NB4 (cell line): ENCODE measurements at regions not wholly inside any gene's neighbourhood (a gene's known extent, or its start where the extent isn't known, plus 50 kb on each side); places are given as distances from the start of the nearest gene placed in this dataset.

Experiments
- MYC ChIP-seq: IDR thresholded peaks from 2 replicates; pipeline ENCODE4 v1.6.1; 2011; ENCODE audit warnings: low read depth, low read length
- TF ChIP-seq, protein P1 (sequence below): IDR thresholded peaks from one replicate; pipeline ENCODE4 v1.5.1; 2012; ENCODE audit warnings: low read depth, low read length
- TF ChIP-seq, protein P2 (sequence below): IDR thresholded peaks from 2 replicates; pipeline ENCODE4 v1.6.1; 2011; ENCODE audit warnings: low read depth, low read length

DNA sequence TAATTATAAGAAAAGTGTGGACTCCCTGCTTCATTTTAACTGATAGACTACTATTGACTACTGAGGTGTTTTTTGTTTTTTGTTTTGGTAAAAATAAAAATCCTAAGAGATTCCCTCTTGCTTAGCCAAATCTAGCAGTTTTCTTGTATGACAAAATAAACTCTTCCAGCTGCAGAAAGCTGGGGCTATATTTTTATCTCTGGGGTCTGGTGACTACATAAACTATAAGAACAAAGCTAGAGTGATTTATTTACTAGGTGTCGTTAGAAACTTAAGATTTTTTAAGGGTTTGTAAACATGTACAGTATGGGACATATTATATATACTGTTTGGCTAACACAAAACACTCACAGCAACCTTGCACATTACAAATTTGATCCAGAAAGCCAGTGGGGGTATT lies 467.4 kb upstream of the MPDZ start:
- no peak for TF ChIP-seq MYC
- TF ChIP-seq, protein P1, sequence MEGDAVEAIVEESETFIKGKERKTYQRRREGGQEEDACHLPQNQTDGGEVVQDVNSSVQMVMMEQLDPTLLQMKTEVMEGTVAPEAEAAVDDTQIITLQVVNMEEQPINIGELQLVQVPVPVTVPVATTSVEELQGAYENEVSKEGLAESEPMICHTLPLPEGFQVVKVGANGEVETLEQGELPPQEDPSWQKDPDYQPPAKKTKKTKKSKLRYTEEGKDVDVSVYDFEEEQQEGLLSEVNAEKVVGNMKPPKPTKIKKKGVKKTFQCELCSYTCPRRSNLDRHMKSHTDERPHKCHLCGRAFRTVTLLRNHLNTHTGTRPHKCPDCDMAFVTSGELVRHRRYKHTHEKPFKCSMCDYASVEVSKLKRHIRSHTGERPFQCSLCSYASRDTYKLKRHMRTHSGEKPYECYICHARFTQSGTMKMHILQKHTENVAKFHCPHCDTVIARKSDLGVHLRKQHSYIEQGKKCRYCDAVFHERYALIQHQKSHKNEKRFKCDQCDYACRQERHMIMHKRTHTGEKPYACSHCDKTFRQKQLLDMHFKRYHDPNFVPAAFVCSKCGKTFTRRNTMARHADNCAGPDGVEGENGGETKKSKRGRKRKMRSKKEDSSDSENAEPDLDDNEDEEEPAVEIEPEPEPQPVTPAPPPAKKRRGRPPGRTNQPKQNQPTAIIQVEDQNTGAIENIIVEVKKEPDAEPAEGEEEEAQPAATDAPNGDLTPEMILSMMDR, result no peak
- TF ChIP-seq, protein P2, sequence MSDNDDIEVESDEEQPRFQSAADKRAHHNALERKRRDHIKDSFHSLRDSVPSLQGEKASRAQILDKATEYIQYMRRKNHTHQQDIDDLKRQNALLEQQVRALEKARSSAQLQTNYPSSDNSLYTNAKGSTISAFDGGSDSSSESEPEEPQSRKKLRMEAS, result no peak
